WTC11 (cell line): ENCODE measurements at regions not wholly inside any gene's neighbourhood (a gene's known extent, or its start where the extent isn't known, plus 50 kb on each side); places are given as distances from the start of the nearest gene placed in this dataset.

Source experiments
- ATAC-seq: fragments of 200-7000 bp; cut with Tn5 transposase; 2 replicates; pipeline ENCODE4 v1.10.0; 2021; ENCODE audit warnings: mild to moderate bottlenecking, moderate library complexity
- CTCF ChIA-PET: fragments of 300-600 bp; sonication (Branson Sonifier 250); formaldehyde crosslinking; loops from one replicate; lab custom pipeline; 2021; ENCODE audit warnings: antibody characterized with exemption; lab: Charles Lee
- POLR2A ChIA-PET: fragments of 350-600 bp; sonication (Branson Sonifier 250); formaldehyde crosslinking; loops from one replicate; lab custom pipeline; 2021; ENCODE audit warnings: antibody characterized with exemption; lab: Charles Lee
- DNase-seq: peaks from one replicate; pipeline ENCODE4 v3.0.0; 2021; ENCODE audit warnings: low spot score
- H3K27ac Mint-ChIP-seq: 2 replicates; pipeline ENCODE4 v1.8.0; 2021; ENCODE audit warnings: mixed read lengths
- H3K27me3 Mint-ChIP-seq: 2 replicates; pipeline ENCODE4 v1.8.0; 2021; ENCODE audit warnings: low read depth, mild to moderate bottlenecking, moderate library complexity, mixed read lengths
- H3K36me3 Mint-ChIP-seq: 2 replicates; pipeline ENCODE4 v1.8.0; 2021; ENCODE audit warnings: mixed read lengths
- H3K4me1 Mint-ChIP-seq: 2 replicates; pipeline ENCODE4 v1.8.0; 2022; ENCODE audit warnings: mixed read lengths
- H3K4me3 Mint-ChIP-seq: 2 replicates; pipeline ENCODE4 v1.8.0; 2021; ENCODE audit warnings: mild to moderate bottlenecking, moderate library complexity, mixed read lengths
- H3K9me3 Mint-ChIP-seq: 2 replicates; pipeline ENCODE4 v1.8.0; 2021; ENCODE audit warnings: mixed read lengths
- ATF1 ChIP-seq: sonication (generic); formaldehyde crosslinking; IDR thresholded peaks from 2 replicates; pipeline ENCODE4 v1.8.1; 2023; ENCODE audit warnings: mild to moderate bottlenecking, moderate library complexity, missing genetic modification reagents
- CBFB ChIP-seq: sonication (generic); formaldehyde crosslinking; IDR thresholded peaks from 2 replicates; pipeline ENCODE4 v1.8.1; 2022; ENCODE audit warnings: mild to moderate bottlenecking, low read depth, missing genetic modification reagents
- ERG ChIP-seq: fragments of 250-450 bp; sonication (Bioruptor Pico); IDR thresholded peaks from 2 replicates; pipeline ENCODE4 v1.8.0; 2021; ENCODE audit warnings: mild to moderate bottlenecking
- ESRRA ChIP-seq: sonication (generic); formaldehyde crosslinking; IDR thresholded peaks from 2 replicates; pipeline ENCODE4 v1.8.1; 2022; ENCODE audit warnings: mild to moderate bottlenecking, missing genetic modification reagents, borderline replicate concordance
- FOXK1 ChIP-seq: sonication (generic); formaldehyde crosslinking; IDR thresholded peaks from 2 replicates; pipeline ENCODE4 v1.8.0; 2022; ENCODE audit warnings: mild to moderate bottlenecking, moderate library complexity, missing genetic modification reagents
- FOXP4 ChIP-seq: sonication (generic); formaldehyde crosslinking; IDR thresholded peaks from 2 replicates; pipeline ENCODE4 v1.8.0; 2022; ENCODE audit warnings: mild to moderate bottlenecking, missing genetic modification reagents
- IRF2 ChIP-seq: sonication (generic); formaldehyde crosslinking; IDR thresholded peaks from 2 replicates; pipeline ENCODE4 v1.8.0; 2022; ENCODE audit warnings: low read depth, missing genetic modification reagents, borderline replicate concordance
- JUN ChIP-seq: sonication (generic); formaldehyde crosslinking; IDR thresholded peaks from 2 replicates; pipeline ENCODE4 v1.8.0; 2023; ENCODE audit warnings: mild to moderate bottlenecking, missing genetic modification reagents
- KAT7 ChIP-seq: sonication (generic); formaldehyde crosslinking; IDR thresholded peaks from 2 replicates; pipeline ENCODE4 v1.8.1; 2023; ENCODE audit warnings: missing genetic modification reagents, mild to moderate bottlenecking, borderline replicate concordance
- NFYB ChIP-seq: sonication (generic); formaldehyde crosslinking; conservative IDR thresholded peaks from 2 replicates; pipeline ENCODE4 v1.8.0; 2022; ENCODE audit warnings: low read depth, missing genetic modification reagents
- NR2C2 ChIP-seq: sonication (generic); formaldehyde crosslinking; IDR thresholded peaks from 2 replicates; pipeline ENCODE4 v1.8.0; 2022; ENCODE audit warnings: mild to moderate bottlenecking, missing genetic modification reagents
- RELA ChIP-seq: sonication (generic); formaldehyde crosslinking; IDR thresholded peaks from 2 replicates; pipeline ENCODE4 v1.8.1; 2022; ENCODE audit warnings: missing genetic modification reagents, mild to moderate bottlenecking, borderline replicate concordance
- RORB ChIP-seq: fragments of 250-450 bp; sonication (Bioruptor Pico); IDR thresholded peaks from 2 replicates; pipeline ENCODE4 v1.9.0; 2021; ENCODE audit warnings: mild to moderate bottlenecking
- TP53 ChIP-seq: sonication (generic); formaldehyde crosslinking; IDR thresholded peaks from 2 replicates; pipeline ENCODE4 v1.8.1; 2023; ENCODE audit warnings: mild to moderate bottlenecking, missing genetic modification reagents
- USF1 ChIP-seq: sonication (generic); formaldehyde crosslinking; IDR thresholded peaks from 2 replicates; pipeline ENCODE4 v1.8.0; 2022; ENCODE audit warnings: mild to moderate bottlenecking, missing genetic modification reagents
- ZNF138 ChIP-seq: sonication (generic); formaldehyde crosslinking; conservative IDR thresholded peaks from 2 replicates; pipeline ENCODE4 v1.8.1; 2022; ENCODE audit warnings: mild to moderate bottlenecking, moderate library complexity, missing genetic modification reagents
- ZNF671 ChIP-seq: fragments of 250-450 bp; sonication (Bioruptor Pico); IDR thresholded peaks from 2 replicates; pipeline ENCODE4 v1.8.0; 2021; ENCODE audit warnings: mild to moderate bottlenecking
- ZSCAN18 ChIP-seq: fragments of 250-450 bp; sonication (Bioruptor Pico); IDR thresholded peaks from 2 replicates; pipeline ENCODE4 v2.1.2; 2022; ENCODE audit warnings: mild to moderate bottlenecking, moderate library complexity

- Mint-ChIP-seq H3K36me3 (no peaks in the 10 kb centered on the region), H3K27me3 (0 out of 2 replicates have a peak, but pooled peaks cover 2% of the 10 kb centered on the region), H3K9me3 (no peaks in the 10 kb centered on the region), H3K4me3 (no peak overlapping the region), H3K4me1 (no peaks in the 10 kb centered on the region), H3K27ac (no peak overlapping the region)
- POLR2A ChIA-PET, result no interaction called here
- ATAC-seq, result no peak
- CTCF ChIA-PET, result no interaction called here
- no peak for TF ChIP-seq TP53 (CRISPR knock-in tag)
- TF ChIP-seq ATF1, result no peak
- TF ChIP-seq ERG (CRISPR knock-in tag), result no peak
- no peak for TF ChIP-seq RELA (CRISPR knock-in tag)
- no peak for TF ChIP-seq FOXP4 (CRISPR knock-in tag)
- no peak for TF ChIP-seq USF1
- TF ChIP-seq ZNF671 (CRISPR knock-in tag), result no peak
- no peak for DNase-seq
Observed at GRCh38 chr6:40077736-40078135, 143.5 kb upstream of the MOCS1 start.

GRCh38 chr6:40077315-40077714 lies 143.1 kb upstream of the MOCS1 start:
- ATAC-seq (no peak), DNase-seq (no peak)
- Mint-ChIP-seq H3K27ac (no peak overlapping the region), H3K27me3 (no peaks in the 10 kb centered on the region), H3K36me3 (no peaks in the 10 kb centered on the region), H3K4me3 (no peak overlapping the region), H3K9me3 (no peaks in the 10 kb centered on the region), H3K4me1 (no peaks in the 10 kb centered on the region)
- ChIA-PET CTCF (no interaction called here), POLR2A (no interaction called here)
- TF ChIP-seq RORB (CRISPR knock-in tag) (no peak), ZSCAN18 (CRISPR knock-in tag) (no peak), CBFB (CRISPR knock-in tag) (no peak), NR2C2 (CRISPR knock-in tag) (no peak), KAT7 (no peak), ZNF138 (CRISPR knock-in tag) (no peak), IRF2 (CRISPR knock-in tag) (no peak), NFYB (CRISPR knock-in tag) (no peak), JUN (CRISPR knock-in tag) (no peak), FOXK1 (CRISPR knock-in tag) (no peak), ESRRA (no peak), FOXP4 (CRISPR knock-in tag) (no peak)
